HepG2 (cell line): ENCODE measurements at regions not wholly inside any gene's neighbourhood (a gene's known extent, or its start where the extent isn't known, plus 50 kb on each side); places are given as distances from the start of the nearest gene placed in this dataset.

Experiments
- ATAC-seq: fragments of 200-7000 bp; cut with Tn5 transposase; 3 replicates; pipeline ENCODE4 v1.9.1; 2020; ENCODE audit warnings: mild to moderate bottlenecking, moderate library complexity
- BruUV-seq: library from RNA; stranded (reverse); fragments of 400-500 nt; replicated peaks from 2 replicates; lab custom pipeline; 2021; lab: Mats Ljungman, UMichigan
- CTCF ChIA-PET: fragments of 300-600 bp; formaldehyde crosslinking; extraction: SDS; loops from one replicate; lab custom pipeline; 2021; ENCODE audit warnings: low total read pairs, inconsistent platforms, low intra/inter-chr PET ratio; lab: Yijun Ruan, JAX
- POLR2A ChIA-PET: fragments of 350-600 bp; sonication (Branson Sonifier 250); formaldehyde crosslinking; loops from one replicate; lab custom pipeline; 2020; ENCODE audit warnings: antibody characterized with exemption, inconsistent platforms; lab: Yijun Ruan, JAX
- DNase-seq: peaks from one replicate; pipeline ENCODE4 v3.0.0-alpha.2; 2015; ENCODE audit warnings: low spot score
- FAIRE-seq: peaks from 3 replicates; lab custom pipeline; 2011; peaks lifted over from hg19 to GRCh38; lab: Jason Lieb, UNC
- H2AFZ ChIP-seq: one replicate; pipeline ENCODE4 v1.6.1; 2011; ENCODE audit warnings: low read length, inconsistent platforms
- H3K27ac ChIP-seq: fragments of 300-600 bp; 3 replicates; pipeline ENCODE4 v1.8.0; 2011; ENCODE audit warnings: mixed run types, mild to moderate bottlenecking, mixed read lengths, low read length, inconsistent platforms; ENCODE audit not compliant: insufficient read depth; ENCODE audit errors: extremely low read length
- H3K27me3 ChIP-seq, 2 experiments: fragments of 200-600 bp in 1 of 2; 2 replicates in 1 of 2; 3 replicates in 1 of 2; pipeline versions ENCODE4 v1.6.0 to v1.8.0; 2011; ENCODE audit warnings: low read length in 2 of 2, mild to moderate bottlenecking in 2 of 2, moderate library complexity in 2 of 2, inconsistent platforms in 1 of 2; ENCODE audit not compliant: insufficient read depth in 2 of 2, control insufficient read depth in 1 of 2
- H3K36me3 ChIP-seq, 2 experiments: fragments of 200-600 bp in 1 of 2; replicated peaks in 1 of 2; 2 replicates in 1 of 2; 3 replicates in 1 of 2; pipeline versions ENCODE4 v1.5.1 to v1.8.0; 2011; ENCODE audit warnings: low read length in 2 of 2, inconsistent platforms in 1 of 2; ENCODE audit not compliant: insufficient read depth in 2 of 2, control insufficient read depth in 1 of 2
- H3K4me1 ChIP-seq: 2 replicates; pipeline ENCODE4 v1.5.1; 2012; ENCODE audit warnings: low read length, inconsistent platforms; ENCODE audit not compliant: insufficient read depth
- H3K4me2 ChIP-seq: 2 replicates; pipeline ENCODE4 v1.6.0; 2011; ENCODE audit warnings: low read depth, low read length, inconsistent platforms
- H3K4me3 ChIP-seq, 3 experiments: fragments of 200-600 bp in 1 of 3; sonication (generic), shearing (Covaris generic) in 1 of 3; replicated peaks in 1 of 3; 2 replicates each; pipeline ENCODE4 v1.5.1; 2011 to 2016; ENCODE audit warnings: low read length in 3 of 3, inconsistent platforms in 2 of 3, low read depth in 2 of 3, mild to moderate bottlenecking in 2 of 3, control low read depth in 1 of 3, mixed read lengths in 1 of 3; ENCODE audit not compliant: insufficient read depth in 1 of 3
- H3K79me2 ChIP-seq: one replicate; pipeline ENCODE4 v1.6.1; 2011; ENCODE audit warnings: low read length, inconsistent platforms; ENCODE audit not compliant: insufficient read depth
- H3K9ac ChIP-seq: 2 replicates; pipeline ENCODE4 v1.6.0; 2011; ENCODE audit warnings: mild to moderate bottlenecking, low read depth, low read length, inconsistent platforms; ENCODE audit not compliant: insufficient read depth
- H3K9me3 ChIP-seq: 2 replicates; pipeline ENCODE4 v1.5.1; 2012; ENCODE audit warnings: mild to moderate bottlenecking, low read length
- H4K20me1 ChIP-seq: 2 replicates; pipeline ENCODE4 v1.6.0; 2011; ENCODE audit warnings: inconsistent platforms, mild to moderate bottlenecking, low read length, moderate library complexity; ENCODE audit not compliant: insufficient read depth
- ETV5 ChIP-seq: IDR thresholded peaks from 2 replicates; pipeline ENCODE4 v1.6.1; 2018; ENCODE audit warnings: missing biosample characterization, missing genetic modification reagents, inconsistent platforms, borderline replicate concordance
- GATAD2A ChIP-seq: IDR thresholded peaks from 2 replicates; pipeline ENCODE4 v1.6.1; 2016
- MAF1 ChIP-seq: sonication (generic); formaldehyde crosslinking; IDR thresholded peaks from 2 replicates; pipeline ENCODE4 v1.5.0; 2020; ENCODE audit warnings: missing genetic modification reagents, borderline replicate concordance
- TFE3 ChIP-seq: IDR thresholded peaks from 2 replicates; pipeline ENCODE4 v1.6.1; 2016
- THRA ChIP-seq: sonication (generic); formaldehyde crosslinking; IDR thresholded peaks from 2 replicates; pipeline ENCODE4 v1.4.0; 2020; ENCODE audit warnings: missing genetic modification reagents, borderline replicate concordance
- ZNF281 ChIP-seq: sonication (generic); formaldehyde crosslinking; IDR thresholded peaks from 2 replicates; pipeline ENCODE4 v1.4.0; 2020; ENCODE audit warnings: missing genetic modification reagents, borderline replicate concordance
- WGBS: methylation state at CpG from one replicate; pipeline ENCODE4 v1.1.6; 2017; ENCODE audit warnings: low lambda C conversion rate; 5-methylcytosine and 5-hydroxymethylcytosine counted together
- in situ Hi-C: cut with HindIII; loops from 2 replicates; pipeline ENCODE4 v1.10.0; 2017; ENCODE audit warnings: low pct_unique_long_range_greater_than_20kb; ENCODE audit not compliant: extremely low pct_ligation_motif_present
- intact Hi-C: fragments of 100-400 bp; cut with micrococcal nuclease; formaldehyde crosslinking; loops from one replicate; pipeline ENCODE4 v1.10.0; 2022; ENCODE audit not compliant: unreplicated experiment

- ChIA-PET POLR2A (no interaction called here), CTCF (no interaction called here)
- Histone ChIP-seq H4K20me1 (no peaks in the 10 kb centered on the region), H3K4me3 (no peak overlapping the region), H3K4me2 (no peak overlapping the region), H3K79me2 (no peaks in the 10 kb centered on the region), H3K9me3 (no peaks in the 10 kb centered on the region), H3K4me1 (peaks cover 3% of the 10 kb centered on the region), H3K27ac (no peak overlapping the region), H2AFZ (no peak overlapping the region), H3K27me3 (no peaks in the 10 kb centered on the region), H3K9ac (no peak overlapping the region), H3K36me3 (no peaks in the 10 kb centered on the region)
- BruUV-seq = no TSS peak
- TF ChIP-seq MAF1 (CRISPR knock-in tag) (no peak), ZNF281 (CRISPR knock-in tag) (no peak), TFE3 (CRISPR knock-in tag) (no peak), ETV5 (no peak), GATAD2A (CRISPR knock-in tag) (no peak), THRA (CRISPR knock-in tag) (no peak)
- in situ Hi-C loops (no loop called here), intact Hi-C loops (no loop called here)
- WGBS = 0% methylated on average over 2 of the region's 2 CpGs
- DNase-seq (no peak), ATAC-seq (no peak), FAIRE-seq (no peak)
Measured at GRCh38 chr4:26257850-26258249, 63.0 kb upstream of the RBPJ start.
